SIG-M5 treated with dmso at 0.1 percent for 504 hours (cell line): ENCODE measurements at regions not wholly inside any gene's neighbourhood (a gene's known extent, or its start where the extent isn't known, plus 50 kb on each side); places are given as distances from the start of the nearest gene placed in this dataset.

Source experiments
- DNase-seq: peaks from one replicate; lab custom pipeline; 2025; ENCODE audit not compliant: unreplicated experiment; lab: John Stamatoyannopoulos, UW

- no peak for DNase-seq
These were observed 96.2 kb upstream of the SIRPA start for GRCh38 chr20:1798982-1799381.

GRCh38 chr20:1793821-1794220, 101.4 kb upstream of the SIRPA start:
- no peak for DNase-seq

- DNase-seq = no peak
These were observed 102.9 kb upstream of the SIRPA start for GRCh38 chr20:1792274-1792673.

GRCh38 chr20:1790386-1790785, 104.8 kb upstream of the SIRPA start:
- DNase-seq = no peak

- DNase-seq = no peak
These were observed 107.2 kb upstream of the SIRPA start for GRCh38 chr20:1788044-1788443.

GRCh38 chr20:1786486-1786885, 108.7 kb upstream of the SIRPA start:
- no peak for DNase-seq

GRCh38 chr20:1784586-1784985, 110.6 kb upstream of the SIRPA start:
- no peak for DNase-seq

- no peak for DNase-seq
These were observed 112.0 kb upstream of the SIRPA start for GRCh38 chr20:1783245-1783644.

GRCh38 chr20:1782181-1782580, 113.0 kb upstream of the SIRPA start:
- DNase-seq = no peak

- DNase-seq = no peak
These were observed 115.6 kb upstream of the SIRPA start for GRCh38 chr20:1779567-1779966.

GRCh38 chr20:1778338-1778737, 116.9 kb upstream of the SIRPA start:
- no peak for DNase-seq

GRCh38 chr20:1777476-1777820, 117.8 kb upstream of the SIRPA start:
- DNase-seq = no peak

- peak; percentile 72 for DNase-seq
These were observed 118.3 kb upstream of the SIRPA start for GRCh38 chr20:1776681-1777475.

- DNase-seq = no peak
These were observed 117.5 kb upstream of the SIRPG start for GRCh38 chr20:1775117-1775516.

- no peak for DNase-seq
These were observed 116.9 kb upstream of the SIRPG start for GRCh38 chr20:1774479-1774878.

GRCh38 chr20:1773816-1774215, 116.2 kb upstream of the SIRPG start:
- no peak for DNase-seq

GRCh38 chr20:1769491-1769890, 111.9 kb upstream of the SIRPG start:
- DNase-seq = no peak

GRCh38 chr20:1766731-1767130, 109.2 kb upstream of the SIRPG start:
- DNase-seq = no peak

- peak; percentile 79 for DNase-seq
These were observed 106.8 kb upstream of the SIRPG start for GRCh38 chr20:1764136-1765033.

- DNase-seq = no peak
These were observed 104.0 kb upstream of the SIRPG start for GRCh38 chr20:1761598-1761997.

- DNase-seq = no peak
These were observed 103.5 kb upstream of the SIRPG start for GRCh38 chr20:1761116-1761515.

- DNase-seq = no peak
These were observed 101.2 kb upstream of the SIRPG start for GRCh38 chr20:1758765-1759164.
